Glomerular visceral epithelial cell (primary cell): ENCODE measurements at regions not wholly inside any gene's neighbourhood (a gene's known extent, or its start where the extent isn't known, plus 50 kb on each side); places are given as distances from the start of the nearest gene placed in this dataset.

Source experiments
- DNase-seq: peaks from one replicate; pipeline ENCODE4 v3.0.0-alpha.2; 2016; ENCODE audit errors: extremely low spot score

DNA sequence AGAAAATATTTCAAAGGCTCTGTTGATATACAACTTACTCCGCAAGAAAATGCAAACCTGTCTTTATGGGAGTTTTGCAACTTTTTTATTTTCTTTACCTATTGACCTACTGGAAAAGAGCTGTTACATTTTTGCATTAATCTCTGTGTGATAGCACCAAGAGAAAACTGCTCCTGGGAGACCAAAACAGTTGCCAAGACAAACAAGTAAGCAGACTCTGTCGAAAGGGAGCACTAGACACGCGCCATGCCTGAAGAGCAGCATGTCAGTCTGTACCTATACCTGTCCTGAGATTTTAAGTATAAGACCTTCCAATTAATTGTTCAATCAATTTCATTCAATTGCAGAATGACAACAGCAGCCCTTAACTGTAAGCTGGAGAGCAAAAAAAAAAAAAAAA is 56.0 kb upstream of the TECRL start:
- DNase-seq: no peak

DNA sequence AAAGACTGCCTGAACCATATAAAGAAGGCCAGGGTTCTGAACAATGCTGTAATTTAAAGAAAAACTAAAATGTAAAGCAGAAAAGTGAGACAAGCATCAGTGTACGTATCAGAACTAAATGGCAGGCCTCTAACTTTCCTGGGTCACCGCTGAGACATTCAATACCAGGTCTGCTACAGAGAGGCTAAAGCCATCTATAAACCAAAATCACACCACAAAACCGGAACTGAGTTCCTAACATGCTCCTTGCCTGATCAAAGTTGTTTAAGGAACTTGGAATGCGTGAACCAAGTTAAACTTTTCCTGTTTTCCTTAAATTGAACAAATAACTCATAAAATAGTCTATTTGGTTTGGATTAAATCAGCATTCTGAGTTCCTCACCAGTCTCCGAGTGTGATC is 55.3 kb upstream of the TECRL start:
- no peak for DNase-seq
